HT1080 (cell line): ENCODE measurements at regions not wholly inside any gene's neighbourhood (a gene's known extent, or its start where the extent isn't known, plus 50 kb on each side); places are given as distances from the start of the nearest gene placed in this dataset.
A peak's percentile ranks its signal among the peaks of the same experiment; 100 is the strongest.

ENCODE experiments used
- DNase-seq: peaks from one replicate; pipeline ENCODE4 v3.0.0-alpha.2; 2015; ENCODE audit warnings: low read depth

GRCh38 chr15:99921101-99921500 lies 187.9 kb upstream of the LYSMD4 start:
- no peak for DNase-seq

DNA sequence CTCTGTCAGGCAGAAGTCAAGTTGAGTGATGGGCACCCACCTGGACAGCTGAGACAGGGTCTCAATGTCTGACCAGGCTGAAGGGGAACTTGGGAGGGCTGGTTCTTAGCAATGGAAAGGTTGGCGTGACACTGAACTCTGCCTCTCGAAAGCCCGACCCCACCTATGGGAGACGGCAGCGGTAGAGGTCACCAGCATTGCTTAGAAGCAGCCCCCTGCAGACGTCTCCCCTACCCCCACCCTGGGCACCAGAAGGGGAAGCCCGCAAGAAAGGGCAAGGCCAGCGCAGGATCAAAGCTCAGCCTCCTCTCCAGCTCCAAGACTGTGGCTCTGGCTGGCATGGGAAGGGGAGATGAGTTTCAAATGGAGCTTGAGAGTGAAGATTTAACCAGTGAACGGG lies 184.8 kb upstream of the LYSMD4 start:
- DNase-seq: no peak

DNA sequence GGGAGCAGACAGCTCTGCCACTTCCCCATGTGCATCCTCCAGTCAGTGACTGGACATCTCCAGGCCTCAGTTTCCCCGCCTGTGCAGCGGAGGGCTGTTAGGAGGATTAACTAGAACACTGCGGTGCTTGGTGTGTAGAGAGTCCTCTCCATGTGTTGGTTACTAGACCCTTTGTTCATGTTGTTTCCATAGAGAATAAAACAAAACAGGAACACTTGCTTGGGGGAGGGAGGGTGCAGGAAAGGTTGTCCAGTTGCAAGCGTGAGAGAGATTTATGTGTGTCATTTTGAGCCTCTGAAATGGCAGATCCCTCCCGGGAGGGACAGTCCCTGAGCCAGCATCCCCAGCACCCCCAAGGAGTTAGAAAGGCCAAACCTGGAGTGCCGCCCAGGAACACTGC lies 184.0 kb upstream of the LYSMD4 start:
- DNase-seq: no peak

DNA sequence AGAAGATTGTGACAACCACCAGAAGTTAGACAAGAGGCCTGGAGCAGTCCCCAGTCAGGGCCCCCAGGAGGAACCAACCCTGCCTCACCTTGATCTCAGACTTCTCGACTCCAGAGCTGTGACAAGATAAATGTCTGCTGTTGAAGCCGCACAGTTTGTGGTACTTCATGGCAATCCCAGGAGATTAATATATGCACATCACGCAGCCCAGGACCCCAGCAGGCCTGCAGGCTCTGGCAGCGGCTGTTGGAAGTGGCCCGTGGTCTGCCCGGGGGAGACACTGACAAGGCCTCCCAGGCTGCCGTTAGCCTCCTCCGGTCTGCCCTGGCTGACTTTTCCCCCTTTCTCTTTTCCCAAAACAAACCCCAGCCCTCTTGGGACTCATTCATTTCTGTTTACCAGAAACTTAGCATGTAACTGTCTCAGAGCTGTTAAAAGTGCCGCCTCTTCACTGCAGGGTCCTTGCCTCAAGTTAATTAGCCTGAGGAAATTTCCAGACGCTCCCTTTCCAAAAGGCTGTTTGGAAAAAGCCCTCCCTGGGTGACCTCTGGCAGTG lies 183.5 kb upstream of the LYSMD4 start:
- no peak for DNase-seq

- no peak for DNase-seq
These were observed 181.5 kb upstream of the LYSMD4 start for GRCh38 chr15:99914723-99915122.

DNA sequence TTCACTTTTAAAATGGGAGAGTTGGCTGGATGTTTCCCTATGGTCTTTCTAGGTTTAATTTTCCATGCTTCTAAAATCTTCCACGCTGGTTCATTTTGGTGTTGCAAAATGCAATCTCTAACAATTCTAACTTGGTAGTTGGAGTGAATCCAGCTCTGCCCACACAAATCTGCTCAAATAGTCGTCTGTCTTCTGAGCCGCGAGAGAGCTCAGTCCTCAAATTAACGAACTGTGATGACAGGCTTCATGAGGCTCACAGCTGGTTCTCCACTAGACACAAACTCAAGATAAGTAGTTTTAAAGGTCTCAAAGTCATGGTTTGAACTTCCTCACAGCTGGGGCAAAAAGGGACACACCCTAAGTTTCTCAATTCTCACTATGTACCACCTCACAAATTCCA lies 178.6 kb upstream of the LYSMD4 start:
- DNase-seq: no peak

GRCh38 chr15:99909592-99910295 lies 176.5 kb upstream of the LYSMD4 start:
- peak; percentile 40 for DNase-seq

GRCh38 chr15:99907698-99908097 lies 174.5 kb upstream of the LYSMD4 start:
- no peak for DNase-seq

GRCh38 chr15:99906793-99907192 lies 173.6 kb upstream of the LYSMD4 start:
- DNase-seq: no peak

- no peak for DNase-seq
These were observed 173.1 kb upstream of the LYSMD4 start for GRCh38 chr15:99906311-99906710.

- no peak for DNase-seq
These were observed 169.2 kb upstream of the LYSMD4 start for GRCh38 chr15:99902248-99902928.

- DNase-seq: no peak
These were observed 162.7 kb upstream of the LYSMD4 start for GRCh38 chr15:99895956-99896311.

GRCh38 chr15:99895189-99895955 lies 162.1 kb upstream of the LYSMD4 start:
- no peak for DNase-seq

GRCh38 chr15:99878835-99879234 lies 145.6 kb upstream of the LYSMD4 start:
- DNase-seq: no peak

DNA sequence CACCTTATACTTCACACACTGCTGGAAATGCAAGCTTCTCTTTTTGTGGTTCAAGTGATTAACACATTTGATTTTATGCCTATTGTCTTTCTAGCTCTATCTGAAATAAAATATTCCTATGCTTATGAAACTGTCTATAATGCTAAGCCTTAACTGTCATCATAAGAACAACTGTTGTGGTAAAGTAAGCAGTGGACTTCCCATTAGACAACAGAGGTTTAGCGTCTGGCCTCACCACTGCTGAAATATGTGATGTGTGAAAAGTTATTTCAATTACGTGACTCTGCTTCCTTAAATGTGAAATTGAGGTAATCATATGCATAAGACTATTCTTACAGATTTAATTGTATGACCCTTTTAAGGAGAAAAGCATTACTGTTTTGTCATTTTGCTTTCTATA lies 140.2 kb upstream of the LYSMD4 start:
- DNase-seq: no peak

- no peak for DNase-seq
These were observed 130.4 kb upstream of the LYSMD4 start for GRCh38 chr15:99863550-99864198.

- DNase-seq: no peak
These were observed 124.6 kb upstream of the LYSMD4 start for GRCh38 chr15:99857836-99858235.

- DNase-seq: no peak
These were observed 117.3 kb upstream of the LYSMD4 start for GRCh38 chr15:99850517-99850916.

- peak; percentile 30 for DNase-seq
These were observed 111.8 kb upstream of the LYSMD4 start for GRCh38 chr15:99845009-99845408.

DNA sequence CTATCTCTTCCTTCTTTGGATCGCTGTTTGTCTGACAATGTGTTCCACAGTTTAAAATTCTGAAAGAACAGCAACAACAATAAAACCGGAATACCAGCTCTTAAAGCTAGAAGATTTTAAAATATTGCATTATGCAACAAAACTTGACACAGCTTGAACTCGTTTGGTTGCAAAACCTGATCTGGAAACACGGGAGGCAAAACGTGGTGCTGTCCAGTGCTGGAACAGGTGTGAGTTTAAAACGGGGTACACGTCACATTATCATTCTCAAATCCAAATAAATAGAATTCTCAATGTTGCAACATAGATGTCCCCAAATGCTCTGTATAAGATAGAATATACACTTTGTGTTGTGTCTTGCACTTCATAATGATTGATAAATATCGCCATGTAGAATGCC lies 110.9 kb upstream of the LYSMD4 start:
- no peak for DNase-seq

DNA sequence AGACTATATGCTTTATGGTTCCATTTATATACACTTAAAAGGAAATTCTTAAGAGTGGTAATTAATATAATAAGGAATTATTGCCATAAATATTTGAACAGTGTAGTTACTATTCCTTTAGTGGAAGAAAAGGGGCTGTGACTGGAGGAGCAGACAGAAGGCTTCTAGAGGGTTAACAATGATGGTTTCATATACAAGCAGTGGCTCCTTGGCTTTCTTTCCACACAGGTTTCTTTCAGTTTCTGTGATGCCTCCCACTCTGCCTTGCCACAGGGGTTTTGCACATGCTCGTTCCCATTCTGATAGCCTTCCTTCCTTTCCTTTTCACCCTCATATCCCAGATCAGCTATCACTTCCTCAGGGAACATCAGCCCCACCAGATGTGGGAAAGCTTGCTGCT lies 108.8 kb upstream of the LYSMD4 start:
- no peak for DNase-seq
